ENCODE measurements at regions not wholly inside any gene's neighbourhood (a gene's known extent, or its start where the extent isn't known, plus 50 kb on each side); places are given as distances from the start of the nearest gene placed in this dataset.

- H3K36me3 ChIP-seq (ENCODE audit: control insufficient read depth, insufficient read depth, low read length): no peaks in the 10 kb centered on the region
- no CpG with 5 or more reads among the region's 3 CpGs for WGBS (ENCODE audit: insufficient coverage)
- no peaks in the 10 kb centered on the region for H3K27me3 ChIP-seq (ENCODE audit: control insufficient read depth, insufficient read depth, low read length)
Observed at GRCh38 chr1:90561911-90562310, 155.2 kb downstream of the BARHL2 start.

GRCh38 chr1:90561103-90561783 lies 155.9 kb downstream of the BARHL2 start:
- Histone ChIP-seq H3K9me3 (replicated peaks; ENCODE audit: control insufficient read depth, low read depth, low read length) (no peaks in the 10 kb centered on the region), H3K4me1 (ENCODE audit: control insufficient read depth, insufficient read depth, low read length) (no peaks in the 10 kb centered on the region), H3K4me3 (ENCODE audit: low read length) (no peak overlapping the region), H3K36me3 (ENCODE audit: control insufficient read depth, insufficient read depth, low read length) (no peaks in the 10 kb centered on the region), H3K27me3 (ENCODE audit: control insufficient read depth, insufficient read depth, low read length) (no peaks in the 10 kb centered on the region), H3K27ac (ENCODE audit: low read length) (no peak overlapping the region)
- 55% methylated on average over 2 of the region's 7 CpGs for WGBS (ENCODE audit: insufficient coverage)
- DNase-seq: no peak

More at GRCh38 chr1:90561911-90562310, 155.2 kb downstream of the BARHL2 start:
- H3K4me1 ChIP-seq (ENCODE audit: control insufficient read depth, insufficient read depth, low read length): no peaks in the 10 kb centered on the region
- H3K4me3 ChIP-seq (ENCODE audit: low read length): no peak overlapping the region
- H3K9me3 ChIP-seq (replicated peaks; ENCODE audit: control insufficient read depth, low read depth, low read length): no peaks in the 10 kb centered on the region
- no peak for DNase-seq
- H3K27ac ChIP-seq (ENCODE audit: low read length): no peak overlapping the region

- Histone ChIP-seq H3K9me3 (replicated peaks; ENCODE audit: control insufficient read depth, low read depth, low read length) (no peaks in the 10 kb centered on the region), H3K27ac (ENCODE audit: low read length) (no peak overlapping the region), H3K27me3 (ENCODE audit: control insufficient read depth, insufficient read depth, low read length) (no peaks in the 10 kb centered on the region), H3K4me3 (ENCODE audit: low read length) (no peak overlapping the region), H3K4me1 (ENCODE audit: control insufficient read depth, insufficient read depth, low read length) (no peaks in the 10 kb centered on the region), H3K36me3 (ENCODE audit: control insufficient read depth, insufficient read depth, low read length) (no peaks in the 10 kb centered on the region)
- WGBS (ENCODE audit: insufficient coverage): no CpG with 5 or more reads among the region's 6 CpGs
- no peak for DNase-seq
Observed at GRCh38 chr1:90558754-90559378, 158.2 kb downstream of the BARHL2 start.

DNA sequence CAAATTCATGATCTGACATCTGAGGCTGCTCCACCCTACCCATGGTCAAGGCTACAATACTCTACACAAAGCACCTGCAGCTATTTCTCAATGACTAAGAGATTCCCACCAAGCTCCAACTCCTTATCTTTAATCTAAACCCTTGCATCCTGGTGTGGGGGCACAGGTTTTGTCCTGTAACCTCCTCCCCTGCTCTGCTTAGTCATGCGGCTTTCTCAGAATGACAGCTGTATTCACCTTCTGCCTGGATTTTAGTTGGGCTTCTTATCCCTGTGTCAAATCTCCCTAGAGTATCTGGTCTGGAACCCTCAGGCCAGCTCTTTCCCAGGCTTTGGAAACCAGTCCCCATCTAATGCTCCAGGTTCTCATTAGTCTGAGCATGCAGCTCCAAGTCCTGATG lies 159.0 kb downstream of the BARHL2 start:
- no peak overlapping the region for H3K27ac ChIP-seq (ENCODE audit: low read length)
- no peaks in the 10 kb centered on the region for H3K36me3 ChIP-seq (ENCODE audit: control insufficient read depth, insufficient read depth, low read length)
- H3K27me3 ChIP-seq (ENCODE audit: control insufficient read depth, insufficient read depth, low read length): no peaks in the 10 kb centered on the region
- no peak overlapping the region for H3K4me3 ChIP-seq (ENCODE audit: low read length)
- no peak for DNase-seq
- H3K9me3 ChIP-seq (replicated peaks; ENCODE audit: control insufficient read depth, low read depth, low read length): no peaks in the 10 kb centered on the region
- WGBS (ENCODE audit: insufficient coverage): 82% methylated on average over 1 of the region's 1 CpG
- no peaks in the 10 kb centered on the region for H3K4me1 ChIP-seq (ENCODE audit: control insufficient read depth, insufficient read depth, low read length)

DNA sequence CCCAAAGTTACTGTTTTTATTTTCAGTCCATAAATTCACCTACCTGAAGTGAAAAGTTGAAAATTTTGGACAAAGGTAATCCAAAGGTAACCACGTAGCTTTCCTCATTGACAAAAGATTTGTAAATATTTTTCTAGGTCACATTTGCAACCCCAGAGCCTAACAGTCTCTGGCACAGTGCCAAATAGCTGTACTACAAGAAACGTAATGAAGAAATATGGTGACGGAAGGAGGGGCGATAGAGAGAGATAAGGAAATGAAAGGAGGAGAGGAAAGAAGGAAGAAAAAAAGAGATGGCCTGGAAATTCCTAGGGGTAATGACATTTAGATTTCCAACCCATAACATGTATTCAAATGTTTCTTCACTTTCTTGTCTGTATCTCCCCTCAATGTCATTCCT lies 159.4 kb downstream of the BARHL2 start:
- Histone ChIP-seq H3K36me3 (ENCODE audit: control insufficient read depth, insufficient read depth, low read length) (no peaks in the 10 kb centered on the region), H3K27me3 (ENCODE audit: control insufficient read depth, insufficient read depth, low read length) (no peaks in the 10 kb centered on the region), H3K9me3 (replicated peaks; ENCODE audit: control insufficient read depth, low read depth, low read length) (no peaks in the 10 kb centered on the region), H3K27ac (ENCODE audit: low read length) (no peak overlapping the region), H3K4me1 (ENCODE audit: control insufficient read depth, insufficient read depth, low read length) (no peaks in the 10 kb centered on the region), H3K4me3 (ENCODE audit: low read length) (no peak overlapping the region)
- WGBS (ENCODE audit: insufficient coverage): no CpG with 5 or more reads among the region's 4 CpGs
- DNase-seq: no peak

GRCh38 chr1:90550626-90551406 lies 166.3 kb downstream of the BARHL2 start:
- H3K4me3 ChIP-seq (ENCODE audit: low read length): no peak overlapping the region
- H3K4me1 ChIP-seq (ENCODE audit: control insufficient read depth, insufficient read depth, low read length): no peaks in the 10 kb centered on the region
- H3K27me3 ChIP-seq (ENCODE audit: control insufficient read depth, insufficient read depth, low read length): no peaks in the 10 kb centered on the region
- DNase-seq: no peak
- no peak overlapping the region for H3K27ac ChIP-seq (ENCODE audit: low read length)
- 43% methylated on average over 6 of the region's 12 CpGs for WGBS (ENCODE audit: insufficient coverage)
- no peaks in the 10 kb centered on the region for H3K36me3 ChIP-seq (ENCODE audit: control insufficient read depth, insufficient read depth, low read length)
- H3K9me3 ChIP-seq (replicated peaks; ENCODE audit: control insufficient read depth, low read depth, low read length): no peaks in the 10 kb centered on the region

GRCh38 chr1:90544356-90544755 lies 172.7 kb downstream of the BARHL2 start:
- no peak for DNase-seq
- Histone ChIP-seq H3K27ac (ENCODE audit: low read length) (no peak overlapping the region), H3K9me3 (replicated peaks; ENCODE audit: control insufficient read depth, low read depth, low read length) (no peaks in the 10 kb centered on the region), H3K4me3 (ENCODE audit: low read length) (no peak overlapping the region), H3K27me3 (ENCODE audit: control insufficient read depth, insufficient read depth, low read length) (no peaks in the 10 kb centered on the region), H3K4me1 (ENCODE audit: control insufficient read depth, insufficient read depth, low read length) (no peaks in the 10 kb centered on the region), H3K36me3 (ENCODE audit: control insufficient read depth, insufficient read depth, low read length) (no peaks in the 10 kb centered on the region)
- no CpG with 5 or more reads among the region's 4 CpGs for WGBS (ENCODE audit: insufficient coverage)

DNA sequence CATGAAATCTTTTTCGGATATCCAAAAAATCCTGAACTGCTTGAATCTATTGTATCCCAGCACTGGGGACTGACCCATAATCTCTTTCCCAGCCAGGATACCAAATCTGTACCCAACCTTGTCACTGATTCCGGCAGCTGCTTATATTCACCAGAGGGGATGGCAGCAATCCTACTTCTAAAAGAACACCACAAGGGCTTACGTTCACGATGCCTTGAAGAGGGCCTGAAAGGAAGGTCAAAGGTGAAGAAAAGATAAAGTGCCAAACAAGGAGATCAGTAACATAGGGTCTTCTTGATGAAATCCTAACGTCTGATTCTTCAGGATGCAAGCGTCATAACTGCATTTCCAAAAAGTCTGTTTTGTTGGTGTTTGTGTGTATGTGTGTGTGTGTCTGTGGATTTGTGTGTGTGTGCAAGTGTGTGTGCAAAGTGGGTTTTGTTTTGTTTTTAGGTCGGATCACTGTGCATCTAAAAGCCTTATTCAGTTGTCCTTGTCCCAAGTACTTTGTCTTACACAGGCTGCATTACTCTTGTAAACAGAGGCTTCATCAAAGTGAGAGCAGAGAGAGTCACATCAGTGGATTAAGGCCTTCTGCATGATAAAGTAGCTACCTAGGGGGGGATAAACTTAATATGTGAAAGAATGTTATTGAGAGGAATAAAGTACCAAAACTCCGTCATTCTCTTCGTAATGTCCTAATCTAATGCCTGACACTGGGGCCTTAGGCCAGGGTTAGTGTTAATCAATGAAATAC lies 179.3 kb downstream of the BARHL2 start:
- WGBS (ENCODE audit: insufficient coverage): 39% methylated on average over 4 of the region's 9 CpGs
- no peak overlapping the region for H3K27ac ChIP-seq (ENCODE audit: low read length)
- H3K36me3 ChIP-seq (ENCODE audit: control insufficient read depth, insufficient read depth, low read length): no peaks in the 10 kb centered on the region
- no peak for DNase-seq
- H3K27me3 ChIP-seq (ENCODE audit: control insufficient read depth, insufficient read depth, low read length): no peaks in the 10 kb centered on the region
- no peaks in the 10 kb centered on the region for H3K4me1 ChIP-seq (ENCODE audit: control insufficient read depth, insufficient read depth, low read length)
- H3K9me3 ChIP-seq (replicated peaks; ENCODE audit: control insufficient read depth, low read depth, low read length): no peaks in the 10 kb centered on the region
- no peak overlapping the region for H3K4me3 ChIP-seq (ENCODE audit: low read length)

DNA sequence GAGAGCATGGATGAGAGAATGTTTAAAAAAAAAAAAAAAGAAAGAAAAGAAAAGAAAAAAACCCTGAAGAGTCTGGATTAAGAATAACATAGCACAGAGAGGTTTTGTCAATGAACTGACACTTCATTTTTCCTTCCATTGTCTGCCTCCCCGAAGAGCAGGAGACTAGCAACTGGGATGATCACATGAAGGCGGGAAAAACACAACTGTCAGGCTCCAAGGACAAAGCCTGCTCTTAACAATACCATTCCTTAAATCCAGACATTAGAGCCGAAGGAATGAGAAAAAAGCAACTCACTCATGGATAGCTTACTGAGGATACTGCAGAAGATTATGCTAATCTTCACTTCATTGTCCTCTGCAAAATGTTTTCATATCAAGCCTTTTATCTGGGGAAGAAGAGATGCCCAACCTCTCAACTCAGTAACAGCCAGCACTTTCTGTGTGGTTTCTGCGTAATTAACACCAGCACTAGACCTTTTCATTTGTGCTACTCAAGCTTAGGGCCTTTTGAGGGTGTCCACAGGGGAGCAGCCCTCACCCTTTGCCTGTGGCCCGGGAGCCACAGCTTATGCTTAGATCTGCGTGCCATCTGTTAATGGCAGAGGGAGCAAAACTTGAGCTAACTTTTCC lies 182.3 kb downstream of the BARHL2 start:
- Histone ChIP-seq H3K4me3 (ENCODE audit: low read length) (no peak overlapping the region), H3K36me3 (ENCODE audit: control insufficient read depth, insufficient read depth, low read length) (no peaks in the 10 kb centered on the region), H3K9me3 (replicated peaks; ENCODE audit: control insufficient read depth, low read depth, low read length) (no peaks in the 10 kb centered on the region), H3K4me1 (ENCODE audit: control insufficient read depth, insufficient read depth, low read length) (no peaks in the 10 kb centered on the region), H3K27me3 (ENCODE audit: control insufficient read depth, insufficient read depth, low read length) (no peaks in the 10 kb centered on the region), H3K27ac (ENCODE audit: low read length) (no peak overlapping the region)
- WGBS (ENCODE audit: insufficient coverage): no CpG with 5 or more reads among the region's 6 CpGs
- DNase-seq: no peak
